Activated CD8-positive, alpha-beta memory T cell treated with anti-CD3 and anti-CD28 coated beads for 48 hours (primary cell): ENCODE measurements at regions not wholly inside any gene's neighbourhood (a gene's known extent, or its start where the extent isn't known, plus 50 kb on each side); places are given as distances from the start of the nearest gene placed in this dataset.
"Not testable (repeated sequence)": the region's sequence is repeated elsewhere in the genome, so short reads cannot be mapped to it uniquely, and the experiment has no call there.

ENCODE experiments used
- DNase-seq, 3 experiments: peaks; one replicate each; pipeline ENCODE4 v3.0.0-alpha.2; 2020; ENCODE audit warnings: low read depth in 2 of 3, low spot score in 2 of 3

- no peak for DNase-seq
Observed at GRCh38 chr11:114802878-114803277, 124.6 kb downstream of the NXPE2 start.

- not testable (repeated sequence) for DNase-seq
Observed at GRCh38 chr11:114805431-114805830, 127.1 kb downstream of the NXPE2 start.

GRCh38 chr11:114811971-114812370 lies 133.6 kb downstream of the NXPE2 start:
- no peak for DNase-seq

- no peak for DNase-seq
Observed at GRCh38 chr11:114812733-114813132, 134.4 kb downstream of the NXPE2 start.

- no peak for DNase-seq
Observed at GRCh38 chr11:114813189-114813718, 134.9 kb downstream of the NXPE2 start.

GRCh38 chr11:114815176-114815575 lies 136.8 kb downstream of the NXPE2 start:
- no peak for DNase-seq

GRCh38 chr11:114815761-114816160 lies 137.4 kb downstream of the NXPE2 start:
- no peak for DNase-seq

GRCh38 chr11:114816791-114817190 lies 138.5 kb downstream of the NXPE2 start:
- no peak for DNase-seq

GRCh38 chr11:114818382-114818781 lies 140.1 kb downstream of the NXPE2 start:
- DNase-seq = no peak

- no peak for DNase-seq
Observed at GRCh38 chr11:114819028-114819427, 140.7 kb downstream of the NXPE2 start.

- no peak for DNase-seq
Observed at GRCh38 chr11:114820621-114821020, 142.3 kb downstream of the NXPE2 start.

- no peak for DNase-seq
Observed at GRCh38 chr11:114821621-114822412, 143.5 kb downstream of the NXPE2 start.

- DNase-seq = no peak
Observed at GRCh38 chr11:114826910-114827442, 148.6 kb downstream of the NXPE2 start.

- DNase-seq = no peak
Observed at GRCh38 chr11:114827736-114828135, 149.4 kb downstream of the NXPE2 start.

GRCh38 chr11:114832532-114833125 lies 154.3 kb downstream of the NXPE2 start:
- DNase-seq = no peak

GRCh38 chr11:114836161-114836560 lies 157.8 kb downstream of the NXPE2 start:
- DNase-seq = no peak

GRCh38 chr11:114844896-114845295 lies 166.6 kb downstream of the NXPE2 start:
- no peak for DNase-seq

GRCh38 chr11:114845766-114846415 lies 167.6 kb downstream of the NXPE2 start:
- DNase-seq = no peak

GRCh38 chr11:114846416-114846791 lies 168.1 kb downstream of the NXPE2 start:
- DNase-seq = no peak

GRCh38 chr11:114847306-114847975 lies 169.1 kb downstream of the NXPE2 start:
- DNase-seq = no peak

GRCh38 chr11:114848027-114848426 lies 169.7 kb downstream of the NXPE2 start:
- no peak for DNase-seq
